ENCODE measurements at regions not wholly inside any gene's neighbourhood (a gene's known extent, or its start where the extent isn't known, plus 50 kb on each side); places are given as distances from the start of the nearest gene placed in this dataset.

- in situ Hi-C loops (cut with MboI; ENCODE audit: low sequenced_read_pairs): no loop called here
Measured at GRCh38 chr6:41428336-41428995, 93.1 kb downstream of the NCR2 start.

- in situ Hi-C loops (cut with MboI; ENCODE audit: low sequenced_read_pairs): no loop called here
Measured at GRCh38 chr6:41428996-41429421, 93.6 kb downstream of the NCR2 start.

DNA sequence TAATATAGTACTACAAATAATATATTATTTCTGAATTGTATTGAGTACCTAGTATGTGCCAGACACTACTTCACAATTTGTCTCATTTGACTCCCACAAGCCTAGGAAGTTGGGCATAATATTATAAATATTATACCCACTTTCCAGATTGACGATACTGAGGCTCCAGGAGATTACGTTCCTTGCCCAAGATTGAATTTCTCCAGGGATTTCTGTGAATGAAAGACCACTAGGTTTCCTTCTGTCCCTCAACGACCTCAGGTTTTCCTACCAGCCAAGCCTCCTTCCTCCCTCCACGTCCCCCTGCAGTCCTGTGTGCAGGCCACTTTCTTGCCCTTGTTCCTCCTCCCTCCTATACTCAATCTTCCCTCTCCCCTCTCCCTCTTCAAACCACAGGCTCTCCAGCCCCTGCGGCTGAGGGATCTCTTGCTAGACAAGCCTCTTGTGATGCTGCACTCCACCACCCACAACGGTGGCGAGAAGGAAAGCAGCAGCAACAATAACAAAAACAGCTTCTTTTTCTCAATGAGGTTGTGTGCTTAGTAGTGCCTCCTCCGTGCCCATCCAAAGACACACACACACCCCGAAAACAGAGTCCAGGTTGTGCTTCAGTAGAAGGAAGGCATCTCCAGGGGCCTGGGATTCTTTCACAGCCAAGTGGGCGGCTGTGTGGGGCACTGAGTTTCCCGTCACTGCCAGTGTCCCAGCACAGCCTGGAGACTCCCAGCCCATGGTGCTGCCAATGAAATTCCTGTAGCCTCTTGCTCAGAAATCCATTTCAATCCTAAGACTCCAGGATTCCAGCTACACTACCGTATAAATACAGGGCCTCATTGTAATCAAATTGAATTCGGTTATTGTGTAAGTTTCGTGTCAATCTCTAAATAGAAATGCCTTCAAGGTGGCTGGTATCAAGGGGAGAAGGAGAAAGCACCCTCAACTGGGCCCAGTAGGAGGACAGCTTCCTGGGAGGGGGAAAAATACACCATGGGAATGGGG is 94.4 kb downstream of the NCR2 start:
- in situ Hi-C loops (cut with MboI; ENCODE audit: low sequenced_read_pairs): no loop called here

GRCh38 chr6:41430875-41431274 is 95.5 kb downstream of the NCR2 start:
- in situ Hi-C loops (cut with MboI; ENCODE audit: low sequenced_read_pairs): no loop called here

- in situ Hi-C loops (cut with MboI; ENCODE audit: low sequenced_read_pairs): no loop called here
Measured at GRCh38 chr6:41432280-41432679, 96.9 kb downstream of the NCR2 start.

- in situ Hi-C loops (cut with MboI; ENCODE audit: low sequenced_read_pairs): no loop called here
Measured at GRCh38 chr6:41434803-41435481, 99.5 kb downstream of the NCR2 start.

- in situ Hi-C loops (cut with MboI; ENCODE audit: low sequenced_read_pairs): no loop called here
Measured at GRCh38 chr6:41437604-41438003, 102.2 kb downstream of the NCR2 start.

DNA sequence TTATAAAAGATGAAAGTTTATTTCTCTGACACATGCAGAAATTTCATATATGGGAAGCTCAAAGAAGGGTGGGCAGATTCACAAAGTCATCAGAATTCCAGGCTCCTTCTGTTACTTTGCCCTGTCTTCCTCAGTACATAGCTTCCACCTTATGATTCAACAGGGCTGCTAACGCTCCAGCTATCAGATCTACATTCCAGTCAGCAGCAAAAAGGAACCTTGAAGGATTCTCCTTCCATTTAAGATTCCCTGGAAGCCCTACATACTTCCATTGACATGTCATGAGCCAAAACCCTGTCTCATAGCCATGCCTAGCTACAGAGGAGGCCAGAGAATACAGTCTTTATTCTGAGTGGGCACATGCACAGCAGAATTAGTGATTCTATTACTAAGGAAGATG is 103.3 kb downstream of the NCR2 start:
- in situ Hi-C loops (cut with MboI; ENCODE audit: low sequenced_read_pairs): no loop called here

- in situ Hi-C loops (cut with MboI; ENCODE audit: low sequenced_read_pairs): no loop called here
Measured at GRCh38 chr6:41439524-41440418, 104.4 kb downstream of the NCR2 start.

GRCh38 chr6:41440958-41441357 is 105.2 kb upstream of the FOXP4 start:
- in situ Hi-C loops (cut with MboI; ENCODE audit: low sequenced_read_pairs): no loop called here

- in situ Hi-C loops (cut with MboI; ENCODE audit: low sequenced_read_pairs): no loop called here
Measured at GRCh38 chr6:41441598-41442351, 104.4 kb upstream of the FOXP4 start.

DNA sequence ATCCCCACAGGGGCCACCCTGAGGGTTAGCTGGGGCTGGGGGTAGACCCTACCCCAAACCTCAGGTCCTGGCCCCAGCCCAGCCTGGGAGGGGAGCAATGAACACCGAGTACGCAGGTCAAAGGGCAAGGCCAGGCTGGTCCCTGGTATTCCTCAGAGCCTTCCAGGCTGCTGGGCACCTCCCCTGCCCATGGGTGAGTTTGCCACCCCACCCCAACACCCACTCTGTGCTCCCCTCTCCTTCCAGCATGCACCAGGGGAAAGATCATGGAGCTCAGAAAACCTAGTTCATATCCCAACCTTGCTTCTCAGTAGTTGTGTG is 103.9 kb upstream of the FOXP4 start:
- in situ Hi-C loops (cut with MboI; ENCODE audit: low sequenced_read_pairs): no loop called here

DNA sequence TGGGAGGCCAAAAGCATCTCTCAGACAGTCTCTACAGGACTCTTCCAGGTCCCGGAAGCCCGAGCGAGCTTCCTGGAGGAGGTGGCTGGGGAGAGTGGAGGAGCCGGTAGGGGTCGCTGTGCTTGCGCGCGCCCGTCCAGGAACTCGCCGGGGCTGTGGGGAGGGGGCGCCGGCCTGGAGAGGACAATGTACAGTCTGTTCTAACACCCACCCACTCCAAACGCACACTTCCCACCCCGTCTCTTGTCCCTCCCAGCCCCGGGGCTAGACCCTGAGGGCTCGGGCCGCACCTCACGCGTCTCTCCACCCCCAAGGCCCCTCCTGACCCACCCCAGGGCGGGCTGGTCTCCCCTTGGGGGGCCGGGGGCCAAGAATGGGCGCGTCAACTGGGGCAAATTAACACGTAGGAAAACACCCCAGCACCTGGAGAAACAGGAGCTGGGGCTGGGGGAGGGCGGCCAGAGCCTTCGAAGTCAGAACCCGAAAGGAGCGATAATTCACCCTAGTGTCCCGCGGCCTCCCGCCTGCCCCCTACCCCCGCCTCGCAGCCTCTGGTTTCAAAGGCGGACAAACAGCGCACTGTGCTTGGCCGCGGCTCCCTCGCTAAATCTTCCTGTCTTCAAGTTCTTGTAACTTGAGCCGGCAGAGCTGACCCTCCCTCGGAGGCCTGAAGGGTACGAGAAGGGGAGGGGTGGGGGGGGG is 103.2 kb upstream of the FOXP4 start:
- in situ Hi-C loops (cut with MboI; ENCODE audit: low sequenced_read_pairs): no loop called here

DNA sequence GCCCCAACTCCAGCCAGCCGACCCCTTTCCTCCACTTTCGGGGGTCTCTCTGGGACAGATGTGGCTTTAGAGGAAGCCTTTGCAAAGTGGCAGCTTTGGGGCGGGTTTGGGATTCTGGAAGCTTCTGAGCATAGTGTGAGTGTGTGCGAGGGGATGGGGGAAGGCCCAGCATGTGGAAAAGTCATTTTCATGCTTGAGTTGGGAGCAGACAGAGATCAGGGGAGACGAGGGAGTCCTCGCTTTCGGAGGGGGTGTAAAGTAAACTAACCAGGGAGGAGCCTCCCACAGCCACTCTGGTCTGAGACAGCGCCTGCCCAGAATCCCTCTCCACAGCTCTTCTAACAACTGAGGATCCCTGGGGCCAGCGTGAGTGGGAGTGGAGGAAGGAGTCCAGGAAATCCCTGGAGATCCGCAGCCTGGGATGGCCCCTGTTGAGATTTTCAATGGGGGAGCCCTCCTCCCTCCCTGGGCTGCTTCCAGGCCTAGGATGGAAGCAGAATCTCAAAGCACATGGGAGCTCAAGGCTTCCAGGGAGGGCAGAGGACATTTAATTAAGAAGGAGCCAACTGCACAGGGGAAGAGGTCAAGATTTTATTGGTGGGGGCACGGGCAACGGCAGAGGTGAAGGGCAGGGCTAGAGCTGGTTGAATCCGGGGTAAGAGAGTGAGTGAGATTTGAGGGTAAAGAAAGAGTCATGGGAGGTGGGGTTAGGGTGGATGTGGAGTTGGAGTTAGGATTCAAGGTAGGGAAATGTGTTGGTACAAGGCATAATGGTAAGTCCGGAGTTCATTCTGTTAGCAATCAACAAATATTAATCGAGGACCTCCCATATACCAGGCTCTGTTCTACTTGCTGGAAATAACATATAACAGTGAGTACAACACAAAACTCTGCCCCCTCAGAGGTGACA is 102.3 kb upstream of the FOXP4 start:
- in situ Hi-C loops (cut with MboI; ENCODE audit: low sequenced_read_pairs): no loop called here

- in situ Hi-C loops (cut with MboI; ENCODE audit: low sequenced_read_pairs): no loop called here
Measured at GRCh38 chr6:41445261-41445660, 100.9 kb upstream of the FOXP4 start.

GRCh38 chr6:41446132-41446531 is 100.0 kb upstream of the FOXP4 start:
- in situ Hi-C loops (cut with MboI; ENCODE audit: low sequenced_read_pairs): no loop called here

DNA sequence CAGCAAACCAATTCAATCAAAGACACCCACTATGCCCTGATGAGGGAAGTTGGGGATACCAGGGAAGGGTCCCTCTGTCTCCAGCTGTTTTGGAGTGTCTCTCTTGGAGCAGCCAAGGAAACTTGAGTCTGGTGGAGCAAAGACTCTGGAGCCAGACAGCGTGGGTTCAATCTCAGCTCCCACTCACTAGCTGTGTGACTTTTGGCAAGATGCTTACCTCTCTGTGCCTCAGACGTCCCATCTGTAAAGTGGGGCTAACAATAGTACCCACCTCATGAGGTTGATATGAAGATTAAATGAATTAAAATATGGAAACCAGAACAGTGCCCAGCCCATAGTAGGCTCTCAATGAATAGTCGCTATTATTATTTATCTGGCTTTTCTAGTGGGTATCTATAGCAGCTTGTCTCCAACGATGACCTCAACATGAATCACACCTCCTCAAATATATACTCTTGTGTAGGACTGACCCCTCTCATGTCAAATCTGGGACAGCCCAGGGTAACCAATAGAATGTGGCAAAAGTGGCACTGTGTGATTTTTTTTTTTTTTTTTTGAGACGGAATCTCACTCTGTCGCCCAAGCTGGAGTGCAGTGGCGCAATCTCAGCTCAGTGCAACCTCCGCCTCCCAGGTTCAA is 99.2 kb upstream of the FOXP4 start:
- in situ Hi-C loops (cut with MboI; ENCODE audit: low sequenced_read_pairs): no loop called here

- in situ Hi-C loops (cut with MboI; ENCODE audit: low sequenced_read_pairs): no loop called here
Measured at GRCh38 chr6:41448256-41448655, 97.9 kb upstream of the FOXP4 start.
